GM12878 (cell line): ENCODE measurements at regions not wholly inside any gene's neighbourhood (a gene's known extent, or its start where the extent isn't known, plus 50 kb on each side); places are given as distances from the start of the nearest gene placed in this dataset.

Experiments used
- ATAC-seq: fragments of 200-7000 bp; cut with Tn5 transposase; 3 replicates; pipeline ENCODE4 v1.9.1; 2020; ENCODE audit warnings: mild to moderate bottlenecking, moderate library complexity
- BruUV-seq: library from RNA; stranded (reverse); fragments of 400-500 nt; replicated peaks from 2 replicates; lab custom pipeline; 2021; lab: Mats Ljungman, UMichigan
- CTCF ChIA-PET: fragments of 300-600 bp; sonication (Branson Sonifier 250); formaldehyde crosslinking; extraction: SDS; loops from one replicate; lab custom pipeline; 2021; ENCODE audit warnings: inconsistent platforms; lab: Yijun Ruan, JAX
- POLR2A ChIA-PET: fragments of 350-600 bp; formaldehyde crosslinking; extraction: SDS; loops from one replicate; lab custom pipeline; 2021; ENCODE audit warnings: inconsistent platforms; lab: Charles Lee
- RAD21 ChIA-PET: fragments of 300-600 bp; sonication (Branson Sonifier 250); formaldehyde crosslinking; loops from one replicate; lab custom pipeline; 2023; ENCODE audit warnings: antibody characterized with exemption; ENCODE audit not compliant: unreplicated experiment; lab: Charles Lee
- SMC1A ChIA-PET: fragments of 300-600 bp; sonication (Branson Sonifier 250); formaldehyde crosslinking; loops from one replicate; lab custom pipeline; 2023; ENCODE audit not compliant: unreplicated experiment, uncharacterized antibody; lab: Charles Lee
- DNase-seq: peaks from one replicate; pipeline ENCODE4 v3.0.0-alpha.2; 2011; ENCODE audit warnings: low read depth, low spot score
- FAIRE-seq: peaks from 3 replicates; lab custom pipeline; 2011; peaks lifted over from hg19 to GRCh38; lab: Jason Lieb, UNC
- H2AFZ ChIP-seq: 2 replicates; pipeline ENCODE4 v1.6.0; 2011; ENCODE audit warnings: low read depth, low read length, control low read depth; ENCODE audit not compliant: control insufficient read depth
- H3K27ac ChIP-seq: 2 replicates; pipeline ENCODE4 v1.5.1; 2011; ENCODE audit warnings: control low read depth; ENCODE audit not compliant: control insufficient read depth, insufficient read depth
- H3K27me3 ChIP-seq, 2 experiments: replicated peaks in 1 of 2; 2 replicates each; pipeline versions ENCODE4 v1.6.0 to v1.6.1; 2011; ENCODE audit warnings: low read length in 1 of 2; ENCODE audit not compliant: control insufficient read depth in 2 of 2, insufficient read depth in 2 of 2
- H3K36me3 ChIP-seq, 2 experiments: 2 replicates each; pipeline ENCODE4 v1.5.1; 2011; ENCODE audit warnings: low read length in 1 of 2; ENCODE audit not compliant: control insufficient read depth in 2 of 2, insufficient read depth in 2 of 2
- H3K4me1 ChIP-seq: 2 replicates; pipeline ENCODE4 v1.6.1; 2011; ENCODE audit warnings: mild to moderate bottlenecking, low read length, moderate library complexity, mixed read lengths; ENCODE audit not compliant: control insufficient read depth, insufficient read depth
- H3K4me2 ChIP-seq: 2 replicates; pipeline ENCODE4 v1.6.0; 2011; ENCODE audit warnings: control low read depth; ENCODE audit not compliant: control insufficient read depth, insufficient read depth
- H3K4me3 ChIP-seq: fragments of 200-600 bp; sonication (generic); 2 replicates; pipeline ENCODE4 v1.5.1; 2016
- H3K79me2 ChIP-seq: 2 replicates; pipeline ENCODE4 v1.6.0; 2011; ENCODE audit warnings: low read length; ENCODE audit not compliant: control insufficient read depth, insufficient read depth
- H3K9ac ChIP-seq: 2 replicates; pipeline ENCODE4 v1.8.0; 2011; ENCODE audit warnings: low read length, control low read depth, mixed read lengths; ENCODE audit not compliant: control insufficient read depth, insufficient read depth
- H3K9me3 ChIP-seq: replicated peaks from 3 replicates; pipeline ENCODE4 v1.5.1; 2011; ENCODE audit warnings: mild to moderate bottlenecking, low read length; ENCODE audit not compliant: control insufficient read depth, insufficient read depth
- H4K20me1 ChIP-seq: 2 replicates; pipeline ENCODE4 v1.6.0; 2011; ENCODE audit not compliant: control insufficient read depth, insufficient read depth
- ATF3 ChIP-seq: IDR thresholded peaks from 2 replicates; pipeline ENCODE4 v1.6.1; 2011; ENCODE audit warnings: low read depth, mild to moderate bottlenecking, low read length, moderate library complexity, borderline replicate concordance; ENCODE audit errors: extremely low read depth
- BHLHE40 ChIP-seq, 2 experiments: fragments of 450-650 bp in 1 of 2; IDR thresholded peaks; 2 replicates each; pipeline ENCODE4 v1.6.1; 2011 to 2017; ENCODE audit warnings: low read depth in 2 of 2, borderline replicate concordance in 1 of 2, improper control_type of control experiment in 1 of 2, low read length in 1 of 2, mild to moderate bottlenecking in 1 of 2
- BMI1 ChIP-seq: fragments of 450-650 bp; IDR thresholded peaks from 2 replicates; pipeline ENCODE4 v1.6.1; 2016; ENCODE audit warnings: mild to moderate bottlenecking, moderate library complexity, borderline replicate concordance
- CBFB ChIP-seq: IDR thresholded peaks from 2 replicates; pipeline ENCODE4 v1.6.1; 2016; ENCODE audit warnings: antibody characterized with exemption, low read depth
- CHD1 ChIP-seq: IDR thresholded peaks from 2 replicates; pipeline ENCODE4 v1.6.1; 2012; ENCODE audit warnings: low read depth, low read length, improper control_type of control experiment
- CHD4 ChIP-seq: fragments of 200-600 bp; sonication (generic); IDR thresholded peaks from 2 replicates; pipeline ENCODE4 v1.6.1; 2016; ENCODE audit warnings: mild to moderate bottlenecking
- FOXM1 ChIP-seq: IDR thresholded peaks from 2 replicates; pipeline ENCODE4 v1.6.1; 2012; ENCODE audit warnings: low read depth, mild to moderate bottlenecking, inconsistent platforms, low read length, moderate library complexity
- GATAD2B ChIP-seq: fragments of 450-650 bp; conservative IDR thresholded peaks from 2 replicates; pipeline ENCODE4 v1.6.1; 2017; ENCODE audit warnings: low read depth, mild to moderate bottlenecking, moderate library complexity
- IKZF1 ChIP-seq: fragments of 450-650 bp; conservative IDR thresholded peaks from 2 replicates; pipeline ENCODE4 v1.6.1; 2017; ENCODE audit warnings: antibody characterized with exemption, mild to moderate bottlenecking
- KDM1A ChIP-seq: fragments of 200-600 bp; sonication (generic); IDR thresholded peaks from 2 replicates; pipeline ENCODE4 v1.6.1; 2016; ENCODE audit warnings: borderline replicate concordance
- MEF2A ChIP-seq: IDR thresholded peaks from 2 replicates; pipeline ENCODE4 v1.6.1; 2011; ENCODE audit warnings: low read depth, mild to moderate bottlenecking, low read length, moderate library complexity; ENCODE audit not compliant: insufficient read depth
- MYC ChIP-seq: IDR thresholded peaks from 2 replicates; pipeline ENCODE4 v1.6.1; 2011; ENCODE audit warnings: mild to moderate bottlenecking, low read length, moderate library complexity, inconsistent platforms; ENCODE audit not compliant: insufficient read depth, insufficient replicate concordance, insufficient read length, severe bottlenecking
- NFIC ChIP-seq: IDR thresholded peaks from 2 replicates; pipeline ENCODE4 v1.6.1; 2012; ENCODE audit warnings: low read depth, mild to moderate bottlenecking, inconsistent platforms, low read length, moderate library complexity
- PAX5 ChIP-seq: IDR thresholded peaks from 2 replicates; pipeline ENCODE4 v1.6.1; 2011; ENCODE audit warnings: low read depth, low read length, borderline replicate concordance
- RAD21 ChIP-seq: IDR thresholded peaks from 2 replicates; pipeline ENCODE4 v1.6.1; 2011; ENCODE audit warnings: mild to moderate bottlenecking, low read depth, low read length, moderate library complexity; ENCODE audit not compliant: insufficient read depth
- RCOR1 ChIP-seq: conservative IDR thresholded peaks from 2 replicates; pipeline ENCODE4 v1.6.1; 2012; ENCODE audit warnings: low read depth, low read length, improper control_type of control experiment
- SMC3 ChIP-seq: IDR thresholded peaks from 2 replicates; pipeline ENCODE4 v1.6.1; 2011; ENCODE audit warnings: low read length, improper control_type of control experiment, borderline replicate concordance
- SRF ChIP-seq, 2 experiments: IDR thresholded peaks; 2 replicates each; pipeline ENCODE4 v1.6.1; 2011; ENCODE audit warnings: low read depth in 2 of 2, low read length in 2 of 2, mild to moderate bottlenecking in 1 of 2, moderate library complexity in 1 of 2
- SUZ12 ChIP-seq: fragments of 200-600 bp; sonication (generic); IDR thresholded peaks from one replicate; pipeline ENCODE4 v1.6.1; 2018; ENCODE audit warnings: antibody characterized with exemption, mild to moderate bottlenecking; ENCODE audit not compliant: unreplicated experiment
- TARDBP ChIP-seq: IDR thresholded peaks from 2 replicates; pipeline ENCODE4 v1.6.1; 2016; ENCODE audit warnings: borderline replicate concordance
- TCF12 ChIP-seq: IDR thresholded peaks from 2 replicates; pipeline ENCODE4 v1.6.1; 2011; ENCODE audit warnings: low read depth, mild to moderate bottlenecking, low read length
- ZNF274 ChIP-seq: IDR thresholded peaks from one replicate; pipeline ENCODE4 v1.8.0; 2011; ENCODE audit not compliant: insufficient read length, insufficient read depth
- ZNF622 ChIP-seq: fragments of 450-650 bp; IDR thresholded peaks from 2 replicates; pipeline ENCODE4 v1.6.1; 2017; ENCODE audit warnings: mild to moderate bottlenecking, inconsistent platforms
- WGBS: methylation state at CpG from one replicate; pipeline ENCODE4 v1.1.6; 2016; ENCODE audit warnings: low lambda C conversion rate; ENCODE audit not compliant: insufficient replicate concordance, insufficient coverage; ENCODE audit errors: missing lambda C conversion rate; 5-methylcytosine and 5-hydroxymethylcytosine counted together
- in situ Hi-C: fragments of 300-500 bp; cut with MboI; formaldehyde crosslinking; loops from 9 replicates; pipeline ENCODE4 v1.14.3; 2018; ENCODE audit warnings: mixed read lengths
- intact Hi-C: fragments of 100-400 bp; cut with micrococcal nuclease; formaldehyde crosslinking; loops from one replicate; pipeline ENCODE4 v1.14.2; 2022; ENCODE audit not compliant: unreplicated experiment
- TF ChIP-seq, protein P1 (sequence below): fragments of 450-650 bp; IDR thresholded peaks from 2 replicates; pipeline ENCODE4 v1.6.1; 2018; ENCODE audit warnings: mild to moderate bottlenecking, low read depth, moderate library complexity; ENCODE audit not compliant: partially characterized antibody

GRCh38 chr3:71926262-71926600, 141.3 kb upstream of the PROK2 start:
- H3K4me1 ChIP-seq = peaks cover 4% of the 10 kb centered on the region; the same call in 1 of the 2 replicates
- H3K4me2 ChIP-seq = peak overlapping the region; percentile 6; the same call in 1 of the 2 replicates
- ATAC-seq (peak; percentile 71), DNase-seq (no peak), FAIRE-seq (peak; percentile 27)
- no peaks in the 10 kb centered on the region for H4K20me1 ChIP-seq
- in situ Hi-C loops = no loop called here
- no peaks in the 10 kb centered on the region for H3K79me2 ChIP-seq
- SMC1A ChIA-PET = interaction anchor here (0.8 to 1.4 kb wide), 6 partner anchors 195 to 896 kb away, joined by 3 to 7 read pairs (median 4); no protein-coding TSS in a partner anchor
- WGBS = 17% methylated on average over 2 of the region's 2 CpGs
- H2AFZ ChIP-seq = no peak overlapping the region
- CTCF ChIA-PET = interaction anchor here (0.8 to 1.5 kb wide), 5 partner anchors 51 to 896 kb away, joined by 3 to 5 read pairs (median 4); no protein-coding TSS in a partner anchor
- no peak overlapping the region for H3K27ac ChIP-seq
- H3K27me3 ChIP-seq = no peaks in the 10 kb centered on the region
- RAD21 ChIA-PET = interaction anchor here (0.8 to 3.1 kb wide), 4 partner anchors 51 to 895 kb away, joined by 3 to 11 read pairs (median 4); no protein-coding TSS in a partner anchor
- intact Hi-C loops = loop anchor here (2.0 to 5.0 kb wide), 2 partner anchors 49 to 893 kb away; no protein-coding TSS in a partner anchor
- POLR2A ChIA-PET = no interaction called here
- no peak overlapping the region for H3K9ac ChIP-seq
- no TSS peak for BruUV-seq
- no peak overlapping the region for H3K4me3 ChIP-seq
- no peaks in the 10 kb centered on the region for H3K36me3 ChIP-seq
- no peaks in the 10 kb centered on the region for H3K9me3 ChIP-seq
- TF ChIP-seq SUZ12 = no peak
- TF ChIP-seq MEF2A = no peak
- TF ChIP-seq CHD4 = no peak
- no peak for TF ChIP-seq CBFB
- no peak for TF ChIP-seq KDM1A
- peak; percentile 72 for TF ChIP-seq RAD21
- TF ChIP-seq BHLHE40 (IDR thresholded peaks at IDR 0.05; ENCODE audit: borderline replicate concordance in 1 of 2, low read depth in 2 of 2, low read length in 1 of 2) = no peak
- TF ChIP-seq ZNF274 = no peak
- TF ChIP-seq NFIC = 0 out of 2 replicates have a peak, but pooled peaks have one; percentile 13
- no peak for TF ChIP-seq CHD1
- TF ChIP-seq SMC3 = peak; percentile 50; the same call in 1 of the 2 replicates
- 0 out of 2 replicates have a peak, but pooled peaks have one; percentile 21 for TF ChIP-seq IKZF1
- TF ChIP-seq TCF12 = no peak
- no peak for TF ChIP-seq TARDBP
- TF ChIP-seq SRF (IDR thresholded peaks at IDR 0.05; ENCODE audit: low read depth in 2 of 2, low read length in 2 of 2) = no peak
- no peak for TF ChIP-seq ZNF622
- 0 out of 2 replicates have a peak, but pooled peaks have one; percentile 21 for TF ChIP-seq FOXM1
- TF ChIP-seq BMI1 = peak; percentile 79; the same call in 1 of the 2 replicates
- no peak for TF ChIP-seq PAX5
- TF ChIP-seq RCOR1 = no peak
- TF ChIP-seq ATF3 = no peak
- TF ChIP-seq MYC = no peak
- TF ChIP-seq, protein P1, sequence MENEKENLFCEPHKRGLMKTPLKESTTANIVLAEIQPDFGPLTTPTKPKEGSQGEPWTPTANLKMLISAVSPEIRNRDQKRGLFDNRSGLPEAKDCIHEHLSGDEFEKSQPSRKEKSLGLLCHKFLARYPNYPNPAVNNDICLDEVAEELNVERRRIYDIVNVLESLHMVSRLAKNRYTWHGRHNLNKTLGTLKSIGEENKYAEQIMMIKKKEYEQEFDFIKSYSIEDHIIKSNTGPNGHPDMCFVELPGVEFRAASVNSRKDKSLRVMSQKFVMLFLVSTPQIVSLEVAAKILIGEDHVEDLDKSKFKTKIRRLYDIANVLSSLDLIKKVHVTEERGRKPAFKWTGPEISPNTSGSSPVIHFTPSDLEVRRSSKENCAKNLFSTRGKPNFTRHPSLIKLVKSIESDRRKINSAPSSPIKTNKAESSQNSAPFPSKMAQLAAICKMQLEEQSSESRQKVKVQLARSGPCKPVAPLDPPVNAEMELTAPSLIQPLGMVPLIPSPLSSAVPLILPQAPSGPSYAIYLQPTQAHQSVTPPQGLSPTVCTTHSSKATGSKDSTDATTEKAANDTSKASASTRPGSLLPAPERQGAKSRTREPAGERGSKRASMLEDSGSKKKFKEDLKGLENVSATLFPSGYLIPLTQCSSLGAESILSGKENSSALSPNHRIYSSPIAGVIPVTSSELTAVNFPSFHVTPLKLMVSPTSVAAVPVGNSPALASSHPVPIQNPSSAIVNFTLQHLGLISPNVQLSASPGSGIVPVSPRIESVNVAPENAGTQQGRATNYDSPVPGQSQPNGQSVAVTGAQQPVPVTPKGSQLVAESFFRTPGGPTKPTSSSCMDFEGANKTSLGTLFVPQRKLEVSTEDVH = no peak
- TF ChIP-seq GATAD2B = no peak
